Testis (tissue), 2 donors: ENCODE measurements at regions not wholly inside any gene's neighbourhood (a gene's known extent, or its start where the extent isn't known, plus 50 kb on each side); places are given as distances from the start of the nearest gene placed in this dataset.
A peak's percentile ranks its signal among the peaks of the same experiment; 100 is the strongest.
"Not testable (repeated sequence)": the region's sequence is repeated elsewhere in the genome, so short reads cannot be mapped to it uniquely, and the experiment has no call there.

Source experiments
- DNase-seq: peaks from one replicate; pipeline ENCODE4 v3.0.0-alpha.2; 2019
- H3K27ac ChIP-seq, 2 donors: fragments of 200-600 bp; sonication (generic); one replicate each; pipeline ENCODE4 v1.5.1; 2019
- H3K27me3 ChIP-seq: fragments of 200-600 bp; sonication (generic); one replicate; pipeline ENCODE4 v1.5.1; 2019
- H3K36me3 ChIP-seq: fragments of 200-600 bp; sonication (generic); one replicate; pipeline ENCODE4 v1.5.1; 2017; ENCODE audit warnings: low read depth; ENCODE audit errors: missing control alignments
- H3K4me1 ChIP-seq: fragments of 200-600 bp; sonication (generic); one replicate; pipeline ENCODE4 v1.5.1; 2019
- H3K4me3 ChIP-seq, 2 donors: fragments of 200-600 bp; sonication (generic); one replicate each; pipeline ENCODE4 v1.5.1; 2017 to 2019
- H3K9me3 ChIP-seq: fragments of 200-600 bp; sonication (generic); one replicate; pipeline ENCODE4 v1.5.1; 2017
- WGBS, 2 donors: methylation state at CpG; one replicate each; pipeline ENCODE4 v1.1.5; 2018; 5-methylcytosine and 5-hydroxymethylcytosine counted together
- intact Hi-C: fragments of 100-400 bp; cut with DNase I; formaldehyde crosslinking; loops from one replicate; pipeline ENCODE4 v1.15.1; 2023; ENCODE audit warnings: low total_unique reads

- H3K27ac ChIP-seq, DNase-seq, H3K9me3 ChIP-seq, H3K4me3 ChIP-seq, H3K4me1 ChIP-seq, H3K27me3 ChIP-seq, H3K36me3 ChIP-seq, intact Hi-C loops: not testable (repeated sequence)
- 55 to 62% methylated on average over 4 of the region's 4 CpGs for WGBS, 2 donors
Observed at GRCh38 chr21:9881430-9881829, 640.0 kb upstream of the TPTE start.

- DNase-seq, H3K9me3 ChIP-seq, H3K27ac ChIP-seq, H3K4me3 ChIP-seq, H3K27me3 ChIP-seq, intact Hi-C loops, H3K36me3 ChIP-seq, H3K4me1 ChIP-seq: not testable (repeated sequence)
- 24 to 51% methylated on average over 2 of the region's 2 CpGs for WGBS, 2 donors
Observed at GRCh38 chr21:9883047-9883446, 638.3 kb upstream of the TPTE start.

- H3K4me3 ChIP-seq, H3K9me3 ChIP-seq, H3K27ac ChIP-seq, H3K4me1 ChIP-seq, H3K27me3 ChIP-seq, intact Hi-C loops, DNase-seq, H3K36me3 ChIP-seq: not testable (repeated sequence)
- 45 to 64% methylated on average over 2 of the region's 2 CpGs for WGBS, 2 donors
Observed at GRCh38 chr21:9883571-9884282, 637.7 kb upstream of the TPTE start.

GRCh38 chr21:9888500-9888899 lies 632.9 kb upstream of the TPTE start:
- H3K36me3 ChIP-seq, DNase-seq, H3K27ac ChIP-seq, H3K4me3 ChIP-seq, intact Hi-C loops, H3K4me1 ChIP-seq, H3K9me3 ChIP-seq, H3K27me3 ChIP-seq: not testable (repeated sequence)
- WGBS, 2 donors: 52 to 60% methylated on average over 6 of the region's 6 CpGs

GRCh38 chr21:9903579-9903978 lies 617.8 kb upstream of the TPTE start:
- intact Hi-C loops, H3K27me3 ChIP-seq, DNase-seq, H3K36me3 ChIP-seq, H3K9me3 ChIP-seq, H3K4me1 ChIP-seq, H3K4me3 ChIP-seq, H3K27ac ChIP-seq: not testable (repeated sequence)
- 46 to 68% methylated on average over 3 of the region's 3 CpGs for WGBS, 2 donors

GRCh38 chr21:9914135-9914534 lies 607.2 kb upstream of the TPTE start:
- H3K36me3 ChIP-seq, H3K4me3 ChIP-seq, H3K27ac ChIP-seq, DNase-seq, intact Hi-C loops, H3K4me1 ChIP-seq, H3K27me3 ChIP-seq, H3K9me3 ChIP-seq: not testable (repeated sequence)
- 42 to 43% methylated on average over 5 of the region's 5 CpGs for WGBS, 2 donors

- WGBS, 2 donors: 29 to 40% methylated on average over 1 of the region's 1 CpG
- H3K27ac ChIP-seq, intact Hi-C loops, H3K4me1 ChIP-seq, DNase-seq, H3K36me3 ChIP-seq, H3K4me3 ChIP-seq, H3K9me3 ChIP-seq, H3K27me3 ChIP-seq: not testable (repeated sequence)
Observed at GRCh38 chr21:9919446-9919845, 601.9 kb upstream of the TPTE start.

GRCh38 chr21:9943639-9944038 lies 577.7 kb upstream of the TPTE start:
- DNase-seq, H3K4me3 ChIP-seq, H3K27me3 ChIP-seq, H3K36me3 ChIP-seq, intact Hi-C loops, H3K27ac ChIP-seq, H3K9me3 ChIP-seq, H3K4me1 ChIP-seq: not testable (repeated sequence)
- 63 to 71% methylated on average over 7 of the region's 7 CpGs for WGBS, 2 donors

- H3K9me3 ChIP-seq, H3K27ac ChIP-seq, DNase-seq, H3K27me3 ChIP-seq, H3K4me1 ChIP-seq, H3K36me3 ChIP-seq, H3K4me3 ChIP-seq, intact Hi-C loops: not testable (repeated sequence)
- 22 to 24% methylated on average over 1 of the region's 1 CpG for WGBS, 2 donors
Observed at GRCh38 chr21:9946057-9946456, 575.3 kb upstream of the TPTE start.

- H3K4me1 ChIP-seq, H3K27ac ChIP-seq, intact Hi-C loops, H3K9me3 ChIP-seq, DNase-seq, H3K27me3 ChIP-seq, H3K36me3 ChIP-seq, H3K4me3 ChIP-seq: not testable (repeated sequence)
- WGBS, 2 donors: 42 to 49% methylated on average over 8 of the region's 8 CpGs
Observed at GRCh38 chr21:9949510-9950289, 571.7 kb upstream of the TPTE start.

GRCh38 chr21:9950363-9950762 lies 571.0 kb upstream of the TPTE start:
- H3K4me1 ChIP-seq, H3K9me3 ChIP-seq, H3K27ac ChIP-seq, H3K36me3 ChIP-seq, H3K27me3 ChIP-seq, intact Hi-C loops, DNase-seq, H3K4me3 ChIP-seq: not testable (repeated sequence)
- WGBS, 2 donors: 21 to 23% methylated on average over 2 of the region's 2 CpGs

GRCh38 chr21:9958791-9959190 lies 562.6 kb upstream of the TPTE start:
- intact Hi-C loops, H3K36me3 ChIP-seq, H3K27me3 ChIP-seq, H3K4me1 ChIP-seq, H3K27ac ChIP-seq, H3K4me3 ChIP-seq, H3K9me3 ChIP-seq: not testable (repeated sequence)
- DNase-seq: peak; percentile 65
